GM23338 (cell line): ENCODE measurements at regions not wholly inside any gene's neighbourhood (a gene's known extent, or its start where the extent isn't known, plus 50 kb on each side); places are given as distances from the start of the nearest gene placed in this dataset.

Experiments used
- ATAC-seq: fragments of 200-7000 bp; cut with Tn5 transposase; 3 replicates; pipeline ENCODE4 v1.9.1; 2020
- DNase-seq: peaks from one replicate; pipeline ENCODE4 v3.0.0-alpha.2; 2015; ENCODE audit warnings: low spot score
- H2AFZ ChIP-seq: fragments of 200-600 bp; sonication (generic); 2 replicates; pipeline ENCODE4 v1.8.0; 2016; ENCODE audit warnings: antibody characterized with exemption, mild to moderate bottlenecking, moderate library complexity
- H3F3A ChIP-seq: fragments of 200-600 bp; sonication (generic); replicated peaks from 2 replicates; pipeline ENCODE4 v1.8.0; 2017; ENCODE audit warnings: antibody characterized with exemption, mixed run types, low read depth
- H3K27ac ChIP-seq: fragments of 200-600 bp; sonication (generic); 2 replicates; pipeline ENCODE4 v1.6.1; 2016; ENCODE audit warnings: low read depth
- H3K27me3 ChIP-seq: fragments of 200-600 bp; sonication (generic); 2 replicates; pipeline ENCODE4 v1.8.0; 2016; ENCODE audit warnings: mild to moderate bottlenecking, mixed run types, moderate library complexity; ENCODE audit not compliant: insufficient read depth
- H3K36me3 ChIP-seq: fragments of 200-600 bp; sonication (generic); 2 replicates; pipeline ENCODE4 v1.8.0; 2016; ENCODE audit warnings: mild to moderate bottlenecking; ENCODE audit not compliant: insufficient read depth
- H3K4me1 ChIP-seq: fragments of 200-600 bp; sonication (generic); 2 replicates; pipeline ENCODE4 v1.8.0; 2016; ENCODE audit warnings: mild to moderate bottlenecking, moderate library complexity; ENCODE audit not compliant: insufficient read depth
- H3K4me2 ChIP-seq: fragments of 200-600 bp; sonication (generic); 2 replicates; pipeline ENCODE4 v1.7.1; 2017; ENCODE audit warnings: mixed run types
- H3K4me3 ChIP-seq: fragments of 200-600 bp; sonication (generic); 2 replicates; pipeline ENCODE4 v1.6.1; 2016; ENCODE audit warnings: mixed run types
- H3K79me2 ChIP-seq: fragments of 200-600 bp; sonication (generic); replicated peaks from 2 replicates; pipeline ENCODE4 v1.8.0; 2017; ENCODE audit warnings: mild to moderate bottlenecking; ENCODE audit not compliant: insufficient read depth
- H3K9me2 ChIP-seq: fragments of 200-600 bp; sonication (generic); 2 replicates; pipeline ENCODE4 v1.8.0; 2017; ENCODE audit not compliant: insufficient read depth
- H4K20me1 ChIP-seq: fragments of 200-600 bp; sonication (generic); replicated peaks from 2 replicates; pipeline ENCODE4 v1.8.0; 2017; ENCODE audit warnings: mild to moderate bottlenecking; ENCODE audit not compliant: insufficient read depth
- H3K27ac Mint-ChIP-seq: 2 replicates; pipeline ENCODE4 v1.8.0; 2020; ENCODE audit warnings: inconsistent platforms, mild to moderate bottlenecking, moderate library complexity, mixed read lengths
- H3K27me3 Mint-ChIP-seq: 3 replicates; pipeline ENCODE4 v1.8.0; 2022; ENCODE audit warnings: low read depth, mild to moderate bottlenecking, moderate library complexity, mixed read lengths, inconsistent platforms; ENCODE audit not compliant: insufficient read depth, poor library complexity
- H3K36me3 Mint-ChIP-seq: 3 replicates; pipeline ENCODE4 v1.8.0; 2021; ENCODE audit warnings: low read depth, mild to moderate bottlenecking, inconsistent platforms, moderate library complexity, mixed read lengths
- H3K4me1 Mint-ChIP-seq: 3 replicates; pipeline ENCODE4 v1.8.0; 2020; ENCODE audit warnings: mild to moderate bottlenecking, inconsistent platforms, mixed read lengths
- H3K4me3 Mint-ChIP-seq: 3 replicates; pipeline ENCODE4 v1.8.0; 2021; ENCODE audit warnings: moderate library complexity, mild to moderate bottlenecking, inconsistent platforms, mixed read lengths
- H3K9me3 Mint-ChIP-seq: 3 replicates; pipeline ENCODE4 v1.8.0; 2020; ENCODE audit warnings: moderate library complexity, mild to moderate bottlenecking, inconsistent platforms, mixed read lengths
- CREB1 ChIP-seq: fragments of 250-450 bp; sonication (Bioruptor Pico); IDR thresholded peaks from 2 replicates; pipeline ENCODE4 v1.5.0; 2020; ENCODE audit warnings: low read depth, mild to moderate bottlenecking, moderate library complexity
- EZH2 ChIP-seq: fragments of 200-600 bp; sonication (generic); IDR thresholded peaks from one replicate; pipeline ENCODE4 v1.8.0; 2017; ENCODE audit warnings: antibody characterized with exemption, mild to moderate bottlenecking, low read depth; ENCODE audit not compliant: unreplicated experiment
- EZH2phosphoT487 ChIP-seq: fragments of 200-600 bp; sonication (generic); IDR thresholded peaks from one replicate; pipeline ENCODE4 v1.8.1; 2018; ENCODE audit warnings: antibody characterized with exemption; ENCODE audit not compliant: unreplicated experiment
- JUNB ChIP-seq: IDR thresholded peaks from one replicate; pipeline ENCODE4 v1.6.1; 2016; ENCODE audit warnings: antibody characterized with exemption; ENCODE audit not compliant: unreplicated experiment
- NANOG ChIP-seq: IDR thresholded peaks from 2 replicates; pipeline ENCODE4 v1.6.1; 2016; ENCODE audit warnings: antibody characterized with exemption, borderline replicate concordance
- STAT1 ChIP-seq: IDR thresholded peaks from one replicate; pipeline ENCODE4 v1.6.1; 2016; ENCODE audit warnings: antibody characterized with exemption; ENCODE audit not compliant: unreplicated experiment
- ZNF114 ChIP-seq: fragments of 250-450 bp; sonication (Bioruptor Pico); IDR thresholded peaks from 2 replicates; pipeline ENCODE4 v1.5.0; 2020; ENCODE audit warnings: mild to moderate bottlenecking, moderate library complexity
- ZNF331 ChIP-seq: fragments of 250-450 bp; sonication (Bioruptor Pico); IDR thresholded peaks from 2 replicates; pipeline ENCODE4 v1.5.0; 2020; ENCODE audit warnings: low read depth, mild to moderate bottlenecking, moderate library complexity
- TF ChIP-seq, protein P1 (sequence below): IDR thresholded peaks from one replicate; pipeline ENCODE4 v1.6.1; 2018; ENCODE audit warnings: antibody characterized with exemption; ENCODE audit not compliant: unreplicated experiment
- TF ChIP-seq, protein P2 (sequence below): IDR thresholded peaks from 2 replicates; pipeline ENCODE4 v1.6.1; 2016; ENCODE audit warnings: antibody characterized with exemption
- TF ChIP-seq, protein P3 (sequence below): fragments of 250-450 bp; sonication (Bioruptor Pico); IDR thresholded peaks from 2 replicates; pipeline ENCODE4 v1.5.0; 2020; ENCODE audit warnings: mild to moderate bottlenecking, moderate library complexity

DNA sequence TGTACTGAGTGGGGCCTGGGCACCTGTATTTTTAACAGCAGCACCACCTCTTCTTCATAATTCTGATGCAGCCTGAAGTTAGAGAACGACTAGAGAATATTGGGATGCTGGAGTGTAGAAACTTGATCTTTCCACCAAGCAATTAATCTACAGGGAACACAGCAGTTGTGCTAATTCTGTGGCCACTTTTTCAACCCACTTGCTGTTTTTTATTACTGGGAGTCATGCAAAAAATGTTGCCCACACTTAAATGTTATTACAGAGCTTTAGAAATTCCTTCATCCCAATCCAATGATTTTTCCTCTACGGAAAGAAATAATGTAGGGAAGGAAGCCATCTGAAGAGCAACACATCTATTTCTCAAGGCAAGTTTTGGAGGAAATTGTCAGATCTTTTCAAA is 190.9 kb upstream of the TUT7 start (continued):
- TF ChIP-seq, protein P1, sequence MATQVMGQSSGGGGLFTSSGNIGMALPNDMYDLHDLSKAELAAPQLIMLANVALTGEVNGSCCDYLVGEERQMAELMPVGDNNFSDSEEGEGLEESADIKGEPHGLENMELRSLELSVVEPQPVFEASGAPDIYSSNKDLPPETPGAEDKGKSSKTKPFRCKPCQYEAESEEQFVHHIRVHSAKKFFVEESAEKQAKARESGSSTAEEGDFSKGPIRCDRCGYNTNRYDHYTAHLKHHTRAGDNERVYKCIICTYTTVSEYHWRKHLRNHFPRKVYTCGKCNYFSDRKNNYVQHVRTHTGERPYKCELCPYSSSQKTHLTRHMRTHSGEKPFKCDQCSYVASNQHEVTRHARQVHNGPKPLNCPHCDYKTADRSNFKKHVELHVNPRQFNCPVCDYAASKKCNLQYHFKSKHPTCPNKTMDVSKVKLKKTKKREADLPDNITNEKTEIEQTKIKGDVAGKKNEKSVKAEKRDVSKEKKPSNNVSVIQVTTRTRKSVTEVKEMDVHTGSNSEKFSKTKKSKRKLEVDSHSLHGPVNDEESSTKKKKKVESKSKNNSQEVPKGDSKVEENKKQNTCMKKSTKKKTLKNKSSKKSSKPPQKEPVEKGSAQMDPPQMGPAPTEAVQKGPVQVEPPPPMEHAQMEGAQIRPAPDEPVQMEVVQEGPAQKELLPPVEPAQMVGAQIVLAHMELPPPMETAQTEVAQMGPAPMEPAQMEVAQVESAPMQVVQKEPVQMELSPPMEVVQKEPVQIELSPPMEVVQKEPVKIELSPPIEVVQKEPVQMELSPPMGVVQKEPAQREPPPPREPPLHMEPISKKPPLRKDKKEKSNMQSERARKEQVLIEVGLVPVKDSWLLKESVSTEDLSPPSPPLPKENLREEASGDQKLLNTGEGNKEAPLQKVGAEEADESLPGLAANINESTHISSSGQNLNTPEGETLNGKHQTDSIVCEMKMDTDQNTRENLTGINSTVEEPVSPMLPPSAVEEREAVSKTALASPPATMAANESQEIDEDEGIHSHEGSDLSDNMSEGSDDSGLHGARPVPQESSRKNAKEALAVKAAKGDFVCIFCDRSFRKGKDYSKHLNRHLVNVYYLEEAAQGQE = no peak
- TF ChIP-seq ZNF114 = no peak
- no peak for TF ChIP-seq EZH2phosphoT487

DNA sequence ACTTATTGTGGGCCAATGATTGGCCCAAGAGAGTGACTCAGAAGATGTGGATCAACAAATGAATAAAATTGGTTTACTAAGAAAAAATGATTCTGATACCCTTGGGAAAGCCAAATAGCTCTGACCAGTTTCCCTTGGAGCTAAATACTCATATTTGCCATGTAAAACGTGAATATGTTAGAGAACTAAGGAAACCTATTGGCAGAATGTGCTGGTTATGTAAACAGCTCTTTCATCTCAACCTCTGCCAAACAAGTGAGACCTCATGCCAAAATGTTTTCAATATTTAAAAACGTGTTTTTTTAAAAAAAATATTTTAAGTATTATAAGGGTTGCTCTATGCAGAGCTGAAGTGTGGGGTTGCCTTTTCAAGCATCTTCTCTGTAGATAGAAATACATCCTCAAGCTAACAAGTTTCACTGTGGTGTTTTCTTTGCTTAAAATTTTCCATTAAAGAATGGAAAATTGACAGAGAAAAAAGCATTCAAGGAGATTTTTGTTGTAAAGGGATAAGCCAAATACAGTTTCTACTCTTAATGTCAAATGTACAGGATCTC is 186.9 kb upstream of the TUT7 start:
- peaks cover 35% of the 10 kb centered on the region for H3K4me1 ChIP-seq
- H3K36me3 Mint-ChIP-seq = 0 out of 3 replicates have a peak, but pooled peaks cover 3% of the 10 kb centered on the region
- no peak overlapping the region for H3K4me3 ChIP-seq
- no peak overlapping the region for H3K4me2 ChIP-seq
- H3K36me3 ChIP-seq = no peaks in the 10 kb centered on the region
- DNase-seq (no peak), ATAC-seq (no peak)
- peaks cover 29% of the 10 kb centered on the region for H3K4me1 Mint-ChIP-seq
- H3K79me2 ChIP-seq = no peaks in the 10 kb centered on the region
- no peak overlapping the region for H3K4me3 Mint-ChIP-seq
- no peak overlapping the region for H3K27ac ChIP-seq
- H2AFZ ChIP-seq = no peak overlapping the region
- peaks cover 10% of the 10 kb centered on the region; the same call in 2 of the 3 replicates for H3K9me3 Mint-ChIP-seq
- no peak overlapping the region for H3K27ac Mint-ChIP-seq
- 0 out of 2 replicates have a peak, but pooled peaks cover under 1% of the 10 kb centered on the region for H3K9me2 ChIP-seq
- H4K20me1 ChIP-seq = no peaks in the 10 kb centered on the region
- H3K27me3 Mint-ChIP-seq = peaks cover 2% of the 10 kb centered on the region
- no peaks in the 10 kb centered on the region for H3K27me3 ChIP-seq
- H3F3A ChIP-seq = no peaks in the 10 kb centered on the region
- TF ChIP-seq, protein P2, sequence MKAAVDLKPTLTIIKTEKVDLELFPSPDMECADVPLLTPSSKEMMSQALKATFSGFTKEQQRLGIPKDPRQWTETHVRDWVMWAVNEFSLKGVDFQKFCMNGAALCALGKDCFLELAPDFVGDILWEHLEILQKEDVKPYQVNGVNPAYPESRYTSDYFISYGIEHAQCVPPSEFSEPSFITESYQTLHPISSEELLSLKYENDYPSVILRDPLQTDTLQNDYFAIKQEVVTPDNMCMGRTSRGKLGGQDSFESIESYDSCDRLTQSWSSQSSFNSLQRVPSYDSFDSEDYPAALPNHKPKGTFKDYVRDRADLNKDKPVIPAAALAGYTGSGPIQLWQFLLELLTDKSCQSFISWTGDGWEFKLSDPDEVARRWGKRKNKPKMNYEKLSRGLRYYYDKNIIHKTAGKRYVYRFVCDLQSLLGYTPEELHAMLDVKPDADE = no peak
- TF ChIP-seq NANOG (no peak), JUNB (no peak), EZH2 (no peak), CREB1 (CRISPR knock-in tag) (no peak), ZNF331 (CRISPR knock-in tag) (no peak), ZNF114 (no peak), STAT1 (no peak)
- TF ChIP-seq, protein P1 = no peak
- TF ChIP-seq, protein P3, sequence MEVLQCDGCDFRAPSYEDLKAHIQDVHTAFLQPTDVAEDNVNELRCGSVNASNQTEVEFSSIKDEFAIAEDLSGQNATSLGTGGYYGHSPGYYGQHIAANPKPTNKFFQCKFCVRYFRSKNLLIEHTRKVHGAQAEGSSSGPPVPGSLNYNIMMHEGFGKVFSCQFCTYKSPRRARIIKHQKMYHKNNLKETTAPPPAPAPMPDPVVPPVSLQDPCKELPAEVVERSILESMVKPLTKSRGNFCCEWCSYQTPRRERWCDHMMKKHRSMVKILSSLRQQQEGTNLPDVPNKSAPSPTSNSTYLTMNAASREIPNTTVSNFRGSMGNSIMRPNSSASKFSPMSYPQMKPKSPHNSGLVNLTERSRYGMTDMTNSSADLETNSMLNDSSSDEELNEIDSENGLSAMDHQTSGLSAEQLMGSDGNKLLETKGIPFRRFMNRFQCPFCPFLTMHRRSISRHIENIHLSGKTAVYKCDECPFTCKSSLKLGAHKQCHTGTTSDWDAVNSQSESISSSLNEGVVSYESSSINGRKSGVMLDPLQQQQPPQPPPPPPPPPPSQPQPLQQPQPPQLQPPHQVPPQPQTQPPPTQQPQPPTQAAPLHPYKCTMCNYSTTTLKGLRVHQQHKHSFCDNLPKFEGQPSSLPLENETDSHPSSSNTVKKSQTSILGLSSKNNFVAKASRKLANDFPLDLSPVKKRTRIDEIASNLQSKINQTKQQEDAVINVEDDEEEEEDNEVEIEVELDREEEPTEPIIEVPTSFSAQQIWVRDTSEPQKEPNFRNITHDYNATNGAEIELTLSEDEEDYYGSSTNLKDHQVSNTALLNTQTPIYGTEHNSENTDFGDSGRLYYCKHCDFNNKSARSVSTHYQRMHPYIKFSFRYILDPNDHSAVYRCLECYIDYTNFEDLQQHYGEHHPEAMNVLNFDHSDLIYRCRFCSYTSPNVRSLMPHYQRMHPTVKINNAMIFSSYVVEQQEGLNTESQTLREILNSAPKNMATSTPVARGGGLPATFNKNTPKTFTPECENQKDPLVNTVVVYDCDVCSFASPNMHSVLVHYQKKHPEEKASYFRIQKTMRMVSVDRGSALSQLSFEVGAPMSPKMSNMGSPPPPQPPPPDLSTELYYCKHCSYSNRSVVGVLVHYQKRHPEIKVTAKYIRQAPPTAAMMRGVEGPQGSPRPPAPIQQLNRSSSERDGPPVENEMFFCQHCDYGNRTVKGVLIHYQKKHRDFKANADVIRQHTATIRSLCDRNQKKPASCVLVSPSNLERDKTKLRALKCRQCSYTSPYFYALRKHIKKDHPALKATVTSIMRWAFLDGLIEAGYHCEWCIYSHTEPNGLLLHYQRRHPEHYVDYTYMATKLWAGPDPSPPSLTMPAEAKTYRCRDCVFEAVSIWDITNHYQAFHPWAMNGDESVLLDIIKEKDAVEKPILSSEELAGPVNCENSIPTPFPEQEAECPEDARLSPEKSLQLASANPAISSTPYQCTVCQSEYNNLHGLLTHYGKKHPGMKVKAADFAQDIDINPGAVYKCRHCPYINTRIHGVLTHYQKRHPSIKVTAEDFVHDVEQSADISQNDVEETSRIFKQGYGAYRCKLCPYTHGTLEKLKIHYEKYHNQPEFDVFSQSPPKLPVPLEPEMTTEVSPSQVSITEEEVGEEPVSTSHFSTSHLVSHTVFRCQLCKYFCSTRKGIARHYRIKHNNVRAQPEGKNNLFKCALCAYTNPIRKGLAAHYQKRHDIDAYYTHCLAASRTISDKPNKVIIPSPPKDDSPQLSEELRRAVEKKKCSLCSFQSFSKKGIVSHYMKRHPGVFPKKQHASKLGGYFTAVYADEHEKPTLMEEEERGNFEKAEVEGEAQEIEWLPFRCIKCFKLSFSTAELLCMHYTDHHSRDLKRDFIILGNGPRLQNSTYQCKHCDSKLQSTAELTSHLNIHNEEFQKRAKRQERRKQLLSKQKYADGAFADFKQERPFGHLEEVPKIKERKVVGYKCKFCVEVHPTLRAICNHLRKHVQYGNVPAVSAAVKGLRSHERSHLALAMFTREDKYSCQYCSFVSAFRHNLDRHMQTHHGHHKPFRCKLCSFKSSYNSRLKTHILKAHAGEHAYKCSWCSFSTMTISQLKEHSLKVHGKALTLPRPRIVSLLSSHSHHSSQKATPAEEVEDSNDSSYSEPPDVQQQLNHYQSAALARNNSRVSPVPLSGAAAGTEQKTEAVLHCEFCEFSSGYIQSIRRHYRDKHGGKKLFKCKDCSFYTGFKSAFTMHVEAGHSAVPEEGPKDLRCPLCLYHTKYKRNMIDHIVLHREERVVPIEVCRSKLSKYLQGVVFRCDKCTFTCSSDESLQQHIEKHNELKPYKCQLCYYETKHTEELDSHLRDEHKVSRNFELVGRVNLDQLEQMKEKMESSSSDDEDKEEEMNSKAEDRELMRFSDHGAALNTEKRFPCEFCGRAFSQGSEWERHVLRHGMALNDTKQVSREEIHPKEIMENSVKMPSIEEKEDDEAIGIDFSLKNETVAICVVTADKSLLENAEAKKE = no peak
